Hepatocyte (in vitro differentiated cells): ENCODE measurements at regions not wholly inside any gene's neighbourhood (a gene's known extent, or its start where the extent isn't known, plus 50 kb on each side); places are given as distances from the start of the nearest gene placed in this dataset.

Experiments used
- CTCF ChIP-seq: fragments of 200-600 bp; sonication (generic); IDR thresholded peaks from 2 replicates; pipeline ENCODE4 v1.5.1; 2016; ENCODE audit warnings: antibody characterized with exemption, mild to moderate bottlenecking; ENCODE audit not compliant: poor library complexity
- EZH2 ChIP-seq: fragments of 200-600 bp; sonication (generic); IDR thresholded peaks from 2 replicates; pipeline ENCODE4 v1.6.1; 2016; ENCODE audit warnings: antibody characterized with exemption, mild to moderate bottlenecking, borderline replicate concordance
- EZH2phosphoT487 ChIP-seq: fragments of 200-600 bp; sonication (generic); IDR thresholded peaks from one replicate; pipeline ENCODE4 v1.6.1; 2018; ENCODE audit warnings: antibody characterized with exemption, mild to moderate bottlenecking, low read depth, moderate library complexity; ENCODE audit not compliant: unreplicated experiment, severe bottlenecking

GRCh38 chr11:101202614-101203013 is 73.0 kb upstream of the PGR start:
- TF ChIP-seq CTCF = no peak
- TF ChIP-seq EZH2 = no peak
- no peak for TF ChIP-seq EZH2phosphoT487
